ENCODE measurements at regions not wholly inside any gene's neighbourhood (a gene's known extent, or its start where the extent isn't known, plus 50 kb on each side); places are given as distances from the start of the nearest gene placed in this dataset.

DNA sequence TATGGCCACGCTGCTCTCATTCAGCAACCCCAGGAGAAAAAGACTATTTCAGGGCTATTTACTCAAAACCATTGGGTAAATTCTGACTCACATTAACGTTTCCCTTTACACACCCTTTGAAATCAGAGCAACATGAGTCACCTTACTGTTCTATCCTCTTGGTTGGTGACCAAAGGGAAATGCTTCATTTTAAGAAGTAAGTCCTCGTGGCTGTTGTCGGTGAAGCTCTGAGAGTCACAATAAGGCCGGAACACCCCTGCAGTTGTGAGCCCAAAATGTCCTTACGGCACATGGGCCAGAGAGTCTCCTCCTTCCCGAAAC lies 56.3 kb upstream of the SPRY1 start:
- Histone ChIP-seq H4K20me1 (ENCODE audit: insufficient read depth) (no peaks in the 10 kb centered on the region), H3K79me2 (ENCODE audit: insufficient read depth, low read depth) (no peaks in the 10 kb centered on the region), H3K27me3 (ENCODE audit: insufficient read depth, low read depth) (no peaks in the 10 kb centered on the region), H3K36me3 (ENCODE audit: insufficient read depth) (no peaks in the 10 kb centered on the region), H3K9ac (no peak overlapping the region), H3K4me3 (IDR thresholded peaks at IDR 0.05; ENCODE audit: insufficient read depth, low read depth, low read length) (no peak overlapping the region), H3K4me2 (no peak overlapping the region), H2AFZ (ENCODE audit: low read depth) (no peak overlapping the region), H3K27ac (no peak overlapping the region), H3K4me1 (ENCODE audit: low read depth, poor library complexity, severe bottlenecking) (peaks cover 6% of the 10 kb centered on the region)
- TF ChIP-seq, protein P1, sequence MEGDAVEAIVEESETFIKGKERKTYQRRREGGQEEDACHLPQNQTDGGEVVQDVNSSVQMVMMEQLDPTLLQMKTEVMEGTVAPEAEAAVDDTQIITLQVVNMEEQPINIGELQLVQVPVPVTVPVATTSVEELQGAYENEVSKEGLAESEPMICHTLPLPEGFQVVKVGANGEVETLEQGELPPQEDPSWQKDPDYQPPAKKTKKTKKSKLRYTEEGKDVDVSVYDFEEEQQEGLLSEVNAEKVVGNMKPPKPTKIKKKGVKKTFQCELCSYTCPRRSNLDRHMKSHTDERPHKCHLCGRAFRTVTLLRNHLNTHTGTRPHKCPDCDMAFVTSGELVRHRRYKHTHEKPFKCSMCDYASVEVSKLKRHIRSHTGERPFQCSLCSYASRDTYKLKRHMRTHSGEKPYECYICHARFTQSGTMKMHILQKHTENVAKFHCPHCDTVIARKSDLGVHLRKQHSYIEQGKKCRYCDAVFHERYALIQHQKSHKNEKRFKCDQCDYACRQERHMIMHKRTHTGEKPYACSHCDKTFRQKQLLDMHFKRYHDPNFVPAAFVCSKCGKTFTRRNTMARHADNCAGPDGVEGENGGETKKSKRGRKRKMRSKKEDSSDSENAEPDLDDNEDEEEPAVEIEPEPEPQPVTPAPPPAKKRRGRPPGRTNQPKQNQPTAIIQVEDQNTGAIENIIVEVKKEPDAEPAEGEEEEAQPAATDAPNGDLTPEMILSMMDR (conservative IDR thresholded peaks at IDR 0.05; ENCODE audit: low read depth, low read length): no peak

DNA sequence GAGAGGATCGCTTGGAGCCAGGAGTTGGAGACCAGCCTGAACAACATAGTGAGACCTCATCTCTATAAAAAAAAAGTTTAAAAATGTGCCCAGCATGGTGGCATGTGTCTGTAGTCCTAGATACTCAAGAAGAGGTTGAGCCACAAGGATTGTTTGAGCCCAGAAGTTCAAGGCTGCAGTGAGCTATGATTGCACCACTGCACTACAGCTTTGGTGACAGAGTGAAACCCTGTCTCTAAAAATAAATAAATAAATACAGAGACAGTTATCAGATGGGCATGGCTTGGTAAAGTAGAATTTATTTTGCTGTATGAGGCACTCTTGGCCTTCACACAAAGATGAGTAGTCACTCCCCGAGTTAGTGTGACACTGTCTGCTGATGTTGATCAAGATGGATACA lies 54.1 kb upstream of the SPRY1 start:
- H3K36me3 ChIP-seq (ENCODE audit: insufficient read depth): no peaks in the 10 kb centered on the region
- no peak overlapping the region for H2AFZ ChIP-seq (ENCODE audit: low read depth)
- TF ChIP-seq, protein P1 (conservative IDR thresholded peaks at IDR 0.05; ENCODE audit: low read depth, low read length): no peak
- peaks cover 20% of the 10 kb centered on the region for H3K4me1 ChIP-seq (ENCODE audit: low read depth, poor library complexity, severe bottlenecking)
- no peaks in the 10 kb centered on the region for H4K20me1 ChIP-seq (ENCODE audit: insufficient read depth)
- no peak overlapping the region for H3K9ac ChIP-seq
- H3K4me3 ChIP-seq (IDR thresholded peaks at IDR 0.05; ENCODE audit: insufficient read depth, low read depth, low read length): no peak overlapping the region
- no peak overlapping the region for H3K4me2 ChIP-seq
- no peaks in the 10 kb centered on the region for H3K79me2 ChIP-seq (ENCODE audit: insufficient read depth, low read depth)
- no peak overlapping the region for H3K27ac ChIP-seq
- no peaks in the 10 kb centered on the region for H3K27me3 ChIP-seq (ENCODE audit: insufficient read depth, low read depth)

DNA sequence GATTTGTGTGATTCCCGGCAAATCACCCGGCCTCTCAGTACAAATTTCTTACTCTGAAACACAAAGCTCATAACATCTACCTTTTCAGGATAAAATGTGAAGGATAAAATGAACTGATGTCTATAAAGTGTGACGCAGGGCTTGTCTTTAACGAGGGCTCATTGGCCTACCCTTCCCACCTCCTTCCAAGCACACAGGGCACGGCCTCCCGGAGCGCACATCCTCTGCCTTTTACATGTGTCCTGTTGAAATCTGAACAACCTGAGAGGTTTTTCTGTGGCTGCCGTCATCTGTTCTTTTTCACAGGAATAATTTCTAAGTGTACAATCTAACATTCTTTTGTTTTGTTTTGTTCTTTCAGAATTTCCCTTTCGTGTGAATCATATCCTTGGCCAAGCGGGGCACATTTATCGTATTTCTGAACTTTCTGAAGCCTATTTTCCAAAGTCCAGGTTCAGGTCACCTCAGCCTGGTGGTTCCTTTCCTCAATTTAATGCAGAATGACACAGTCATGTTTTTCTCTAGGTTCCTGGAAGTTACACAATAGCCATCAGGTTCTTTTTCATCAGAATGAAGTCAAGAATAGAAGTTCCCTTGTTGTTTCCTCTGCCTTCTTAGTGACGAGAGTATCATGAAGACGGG lies 53.1 kb upstream of the SPRY1 start:
- no peak overlapping the region for H2AFZ ChIP-seq (ENCODE audit: low read depth)
- no peak overlapping the region for H3K9ac ChIP-seq
- TF ChIP-seq, protein P1 (conservative IDR thresholded peaks at IDR 0.05; ENCODE audit: low read depth, low read length): no peak
- no peaks in the 10 kb centered on the region for H3K79me2 ChIP-seq (ENCODE audit: insufficient read depth, low read depth)
- no peaks in the 10 kb centered on the region for H3K27me3 ChIP-seq (ENCODE audit: insufficient read depth, low read depth)
- no peak overlapping the region for H3K27ac ChIP-seq
- no peaks in the 10 kb centered on the region for H3K36me3 ChIP-seq (ENCODE audit: insufficient read depth)
- H3K4me1 ChIP-seq (ENCODE audit: low read depth, poor library complexity, severe bottlenecking): peaks cover 20% of the 10 kb centered on the region
- no peaks in the 10 kb centered on the region for H4K20me1 ChIP-seq (ENCODE audit: insufficient read depth)
- H3K4me3 ChIP-seq (IDR thresholded peaks at IDR 0.05; ENCODE audit: insufficient read depth, low read depth, low read length): no peak overlapping the region
- H3K4me2 ChIP-seq: no peak overlapping the region

DNA sequence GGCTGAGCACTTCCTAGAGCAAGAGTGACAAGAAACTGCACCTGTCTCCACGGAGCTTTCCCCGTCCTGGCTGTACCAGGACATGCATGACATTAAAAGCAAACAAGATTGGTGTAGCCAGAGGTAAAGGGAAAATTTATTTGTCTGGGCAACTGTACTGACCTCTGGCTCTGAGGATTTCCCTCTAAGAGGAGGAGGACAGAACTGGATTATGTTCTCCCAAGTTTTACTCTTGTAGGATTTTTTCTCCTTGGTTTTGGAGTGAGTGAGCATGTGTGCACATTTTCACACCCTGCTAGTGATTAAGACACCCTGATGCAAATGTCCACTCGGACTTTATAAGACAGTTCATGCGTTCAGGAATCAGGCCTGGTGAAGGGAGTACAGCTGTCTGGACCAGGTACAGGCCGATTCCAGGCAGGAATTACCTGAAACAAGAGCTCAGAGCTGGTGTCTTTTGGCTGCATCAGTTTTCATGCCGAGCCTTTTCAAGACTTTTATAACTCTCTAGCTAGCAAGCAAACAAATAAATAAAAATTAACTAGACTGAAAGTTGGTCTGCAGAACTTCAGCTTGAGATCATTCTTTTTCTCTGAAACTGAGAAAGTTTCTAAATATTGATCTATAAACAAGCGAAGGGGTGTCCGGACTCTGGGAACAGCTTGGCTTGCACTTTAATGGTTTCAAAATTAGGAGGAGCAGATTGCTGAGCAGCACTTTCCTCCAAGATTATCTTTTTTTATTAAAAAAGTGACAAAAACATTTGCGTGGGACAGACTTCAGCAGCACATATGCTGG lies 51.3 kb upstream of the SPRY1 start:
- Histone ChIP-seq H3K4me2 (peak overlapping the region; percentile 95), H3K27ac (peak overlapping the region; percentile 6; the same call in 1 of the 2 replicates), H3K27me3 (ENCODE audit: insufficient read depth, low read depth) (no peaks in the 10 kb centered on the region), H3K9ac (peak overlapping the region; percentile 18; the same call in 1 of the 2 replicates), H3K4me3 (IDR thresholded peaks at IDR 0.05; ENCODE audit: insufficient read depth, low read depth, low read length) (no peak overlapping the region), H3K36me3 (ENCODE audit: insufficient read depth) (no peaks in the 10 kb centered on the region), H2AFZ (ENCODE audit: low read depth) (peak overlapping the region; percentile 48), H3K79me2 (ENCODE audit: insufficient read depth, low read depth) (no peaks in the 10 kb centered on the region), H4K20me1 (ENCODE audit: insufficient read depth) (no peaks in the 10 kb centered on the region), H3K4me1 (ENCODE audit: low read depth, poor library complexity, severe bottlenecking) (peaks cover 20% of the 10 kb centered on the region)
- TF ChIP-seq, protein P1 (conservative IDR thresholded peaks at IDR 0.05; ENCODE audit: low read depth, low read length): no peak

Measured in KMS-11 (cell line).